Mesendoderm (in vitro differentiated cells): ENCODE measurements at regions not wholly inside any gene's neighbourhood (a gene's known extent, or its start where the extent isn't known, plus 50 kb on each side); places are given as distances from the start of the nearest gene placed in this dataset.

ENCODE experiments used
- DNase-seq: peaks from one replicate; pipeline ENCODE4 v3.0.0; 2013
- H2AK5ac ChIP-seq: 2 replicates; pipeline ENCODE4 v1.6.1; 2013; ENCODE audit warnings: low read length, inconsistent platforms
- H2BK120ac ChIP-seq: 2 replicates; pipeline ENCODE4 v1.6.1; 2013; ENCODE audit warnings: low read depth, mild to moderate bottlenecking, low read length, moderate library complexity, mixed read lengths
- H2BK15ac ChIP-seq: replicated peaks from 2 replicates; pipeline ENCODE4 v1.6.1; 2013; ENCODE audit warnings: low read depth, mild to moderate bottlenecking, moderate library complexity
- H2BK5ac ChIP-seq: 2 replicates; pipeline ENCODE4 v1.6.1; 2013; ENCODE audit warnings: low read length, inconsistent platforms
- H3K18ac ChIP-seq: 2 replicates; pipeline ENCODE4 v1.6.1; 2013; ENCODE audit warnings: mild to moderate bottlenecking, low read length, mixed read lengths
- H3K23ac ChIP-seq: one replicate; pipeline ENCODE4 v1.6.1; 2013; ENCODE audit warnings: low read length
- H3K27ac ChIP-seq: 2 replicates; pipeline ENCODE4 v1.5.1; 2013; ENCODE audit warnings: low read depth, mild to moderate bottlenecking, inconsistent platforms, low read length, moderate library complexity
- H3K27me3 ChIP-seq: 2 replicates; pipeline ENCODE4 v1.6.1; 2013; ENCODE audit warnings: low read length, control low read depth, mild to moderate bottlenecking, inconsistent platforms; ENCODE audit not compliant: insufficient read depth, poor library complexity
- H3K36me3 ChIP-seq: 2 replicates; pipeline ENCODE4 v1.6.1; 2013; ENCODE audit warnings: low read length, inconsistent platforms; ENCODE audit not compliant: control insufficient read depth, insufficient read depth
- H3K4ac ChIP-seq: one replicate; pipeline ENCODE4 v1.6.1; 2013; ENCODE audit warnings: low read depth, mild to moderate bottlenecking, low read length, moderate library complexity
- H3K4me1 ChIP-seq: 2 replicates; pipeline ENCODE4 v1.6.1; 2013; ENCODE audit warnings: low read depth, low read length, inconsistent platforms; ENCODE audit not compliant: control insufficient read depth
- H3K4me2 ChIP-seq: 2 replicates; pipeline ENCODE4 v1.6.1; 2013; ENCODE audit warnings: low read length
- H3K4me3 ChIP-seq: 2 replicates; pipeline ENCODE4 v1.5.1; 2013; ENCODE audit warnings: mild to moderate bottlenecking, low read length
- H3K56ac ChIP-seq: one replicate; pipeline ENCODE4 v1.6.1; 2013; ENCODE audit warnings: low read length
- H3K79me1 ChIP-seq: 2 replicates; pipeline ENCODE4 v1.6.1; 2013; ENCODE audit warnings: low read length, inconsistent platforms
- H3K79me2 ChIP-seq: 2 replicates; pipeline ENCODE4 v1.6.1; 2013; ENCODE audit warnings: mild to moderate bottlenecking, low read length; ENCODE audit not compliant: control insufficient read depth, insufficient read depth
- H3K9ac ChIP-seq: 2 replicates; pipeline ENCODE4 v1.6.1; 2013; ENCODE audit warnings: low read length, inconsistent platforms
- H4K5ac ChIP-seq: one replicate; pipeline ENCODE4 v1.6.1; 2013; ENCODE audit warnings: low read length
- H4K8ac ChIP-seq: one replicate; pipeline ENCODE4 v1.6.1; 2013; ENCODE audit warnings: low read depth, mild to moderate bottlenecking, control low read depth, low read length, moderate library complexity
- WGBS: extraction: QIAGEN DNeasy Blood & Tissue Kit; methylation state at CpG from one replicate; pipeline ENCODE4 v1.1.7; 2013; ENCODE audit warnings: low lambda C conversion rate, missing lambda C conversion rate; ENCODE audit not compliant: insufficient coverage; ENCODE audit errors: extremely low coverage; 5-methylcytosine and 5-hydroxymethylcytosine counted together

GRCh38 chr15:38888701-38889221 lies 324.1 kb upstream of the RASGRP1 start:
- H2BK5ac ChIP-seq, result no peak overlapping the region
- no peaks in the 10 kb centered on the region for H3K27me3 ChIP-seq
- H4K8ac ChIP-seq, result no peak overlapping the region
- no peak overlapping the region for H2BK120ac ChIP-seq
- H3K23ac ChIP-seq, result no peak overlapping the region
- no peak for DNase-seq
- H3K27ac ChIP-seq, result no peak overlapping the region
- H4K5ac ChIP-seq, result no peak overlapping the region
- no peak overlapping the region for H3K4me3 ChIP-seq
- H3K79me1 ChIP-seq, result no peaks in the 10 kb centered on the region
- WGBS, result no CpG with 5 or more reads among the region's 5 CpGs
- H2BK15ac ChIP-seq, result no peak overlapping the region
- H3K56ac ChIP-seq, result no peak overlapping the region
- no peak overlapping the region for H3K4ac ChIP-seq
- H3K79me2 ChIP-seq, result no peaks in the 10 kb centered on the region
- H3K4me2 ChIP-seq, result no peak overlapping the region
- no peak overlapping the region for H3K18ac ChIP-seq
- H3K36me3 ChIP-seq, result no peaks in the 10 kb centered on the region
- H3K4me1 ChIP-seq, result no peaks in the 10 kb centered on the region
- no peak overlapping the region for H2AK5ac ChIP-seq
- H3K9ac ChIP-seq, result no peak overlapping the region

- H3K56ac ChIP-seq, result no peak overlapping the region
- H2BK120ac ChIP-seq, result no peak overlapping the region
- no peaks in the 10 kb centered on the region for H3K79me2 ChIP-seq
- H3K23ac ChIP-seq, result no peak overlapping the region
- H3K27me3 ChIP-seq, result no peaks in the 10 kb centered on the region
- H3K18ac ChIP-seq, result no peak overlapping the region
- no peak overlapping the region for H2BK5ac ChIP-seq
- H3K4me3 ChIP-seq, result no peak overlapping the region
- no peaks in the 10 kb centered on the region for H3K36me3 ChIP-seq
- no peaks in the 10 kb centered on the region for H3K79me1 ChIP-seq
- no peak overlapping the region for H3K4me2 ChIP-seq
- H2AK5ac ChIP-seq, result no peak overlapping the region
- no peak overlapping the region for H2BK15ac ChIP-seq
- H4K8ac ChIP-seq, result no peak overlapping the region
- no peak for DNase-seq
- no CpG with 5 or more reads among the region's 3 CpGs for WGBS
- H3K4me1 ChIP-seq, result no peaks in the 10 kb centered on the region
- no peak overlapping the region for H3K9ac ChIP-seq
- H3K4ac ChIP-seq, result no peak overlapping the region
- H4K5ac ChIP-seq, result no peak overlapping the region
- no peak overlapping the region for H3K27ac ChIP-seq
These were observed 325.6 kb upstream of the RASGRP1 start for GRCh38 chr15:38890194-38890593.

- H2BK5ac ChIP-seq, result no peak overlapping the region
- H3K18ac ChIP-seq, result no peak overlapping the region
- H3K27me3 ChIP-seq, result no peaks in the 10 kb centered on the region
- no peak overlapping the region for H2BK15ac ChIP-seq
- no peak overlapping the region for H3K9ac ChIP-seq
- H3K4ac ChIP-seq, result no peak overlapping the region
- no peak overlapping the region for H3K56ac ChIP-seq
- H3K79me2 ChIP-seq, result no peaks in the 10 kb centered on the region
- H3K23ac ChIP-seq, result no peak overlapping the region
- no peaks in the 10 kb centered on the region for H3K79me1 ChIP-seq
- H4K5ac ChIP-seq, result no peak overlapping the region
- H2AK5ac ChIP-seq, result no peak overlapping the region
- no peak overlapping the region for H4K8ac ChIP-seq
- H3K4me3 ChIP-seq, result no peak overlapping the region
- no peak overlapping the region for H3K4me2 ChIP-seq
- no peak overlapping the region for H3K27ac ChIP-seq
- no peak overlapping the region for H2BK120ac ChIP-seq
- no peaks in the 10 kb centered on the region for H3K36me3 ChIP-seq
- H3K4me1 ChIP-seq, result no peaks in the 10 kb centered on the region
- DNase-seq, result no peak
These were observed 329.3 kb upstream of the RASGRP1 start for GRCh38 chr15:38893925-38894242.

GRCh38 chr15:38894243-38894948 lies 329.8 kb upstream of the RASGRP1 start:
- H3K36me3 ChIP-seq, result no peaks in the 10 kb centered on the region
- no peak overlapping the region for H3K18ac ChIP-seq
- no peak overlapping the region for H3K4ac ChIP-seq
- no peak overlapping the region for H3K27ac ChIP-seq
- H3K4me1 ChIP-seq, result no peaks in the 10 kb centered on the region
- H3K79me1 ChIP-seq, result no peaks in the 10 kb centered on the region
- no peak overlapping the region for H3K4me3 ChIP-seq
- H2BK120ac ChIP-seq, result no peak overlapping the region
- no peak overlapping the region for H3K4me2 ChIP-seq
- no peak overlapping the region for H2BK5ac ChIP-seq
- no peaks in the 10 kb centered on the region for H3K79me2 ChIP-seq
- peak; percentile 22 for DNase-seq
- no peak overlapping the region for H4K8ac ChIP-seq
- no peak overlapping the region for H2BK15ac ChIP-seq
- H4K5ac ChIP-seq, result no peak overlapping the region
- no peak overlapping the region for H3K9ac ChIP-seq
- no peak overlapping the region for H3K56ac ChIP-seq
- H3K23ac ChIP-seq, result no peak overlapping the region
- WGBS, result no CpG with 5 or more reads among the region's 2 CpGs
- H3K27me3 ChIP-seq, result no peaks in the 10 kb centered on the region
- H2AK5ac ChIP-seq, result no peak overlapping the region

- H3K4ac ChIP-seq, result no peak overlapping the region
- no peaks in the 10 kb centered on the region for H3K4me1 ChIP-seq
- no peak overlapping the region for H4K5ac ChIP-seq
- no peak overlapping the region for H2BK5ac ChIP-seq
- H3K27ac ChIP-seq, result no peak overlapping the region
- no peak overlapping the region for H2BK15ac ChIP-seq
- no peaks in the 10 kb centered on the region for H3K27me3 ChIP-seq
- no peaks in the 10 kb centered on the region for H3K36me3 ChIP-seq
- no peak overlapping the region for H3K23ac ChIP-seq
- H4K8ac ChIP-seq, result no peak overlapping the region
- H2AK5ac ChIP-seq, result no peak overlapping the region
- no peaks in the 10 kb centered on the region for H3K79me1 ChIP-seq
- no peaks in the 10 kb centered on the region for H3K79me2 ChIP-seq
- DNase-seq, result no peak
- WGBS, result no CpG with 5 or more reads among the region's 5 CpGs
- H3K9ac ChIP-seq, result no peak overlapping the region
- no peak overlapping the region for H3K56ac ChIP-seq
- no peak overlapping the region for H3K4me2 ChIP-seq
- no peak overlapping the region for H3K18ac ChIP-seq
- H3K4me3 ChIP-seq, result no peak overlapping the region
- no peak overlapping the region for H2BK120ac ChIP-seq
These were observed 331.0 kb upstream of the RASGRP1 start for GRCh38 chr15:38895326-38896255.
